Calu3 (cell line): ENCODE measurements at regions not wholly inside any gene's neighbourhood (a gene's known extent, or its start where the extent isn't known, plus 50 kb on each side); places are given as distances from the start of the nearest gene placed in this dataset.

Experiments
- BruUV-seq: library from RNA; stranded (reverse); fragments of 400-500 nt; replicated peaks from 2 replicates; lab custom pipeline; 2021; lab: Mats Ljungman, UMichigan
- CTCF ChIA-PET: fragments of 300-600 bp; sonication (Branson Sonifier 250); formaldehyde crosslinking; loops from one replicate; lab custom pipeline; 2022; ENCODE audit warnings: antibody characterized with exemption; lab: Charles Lee
- DNase-seq: peaks from one replicate; pipeline ENCODE4 v3.0.0; 2022
- H3K27ac Mint-ChIP-seq: one replicate; pipeline ENCODE4 v1.8.0; 2022; ENCODE audit warnings: mixed read lengths; ENCODE audit not compliant: unreplicated experiment
- H3K27me3 Mint-ChIP-seq: one replicate; pipeline ENCODE4 v1.8.0; 2022; ENCODE audit warnings: mixed read lengths; ENCODE audit not compliant: unreplicated experiment
- H3K36me3 Mint-ChIP-seq: one replicate; pipeline ENCODE4 v1.8.0; 2022; ENCODE audit warnings: mild to moderate bottlenecking, moderate library complexity, mixed read lengths; ENCODE audit not compliant: insufficient read depth, unreplicated experiment
- H3K4me1 Mint-ChIP-seq: one replicate; pipeline ENCODE4 v1.8.0; 2022; ENCODE audit warnings: mild to moderate bottlenecking, low read depth, mixed read lengths; ENCODE audit not compliant: unreplicated experiment
- H3K4me3 Mint-ChIP-seq: one replicate; pipeline ENCODE4 v1.8.0; 2022; ENCODE audit warnings: mild to moderate bottlenecking, low read depth, moderate library complexity, mixed read lengths; ENCODE audit not compliant: unreplicated experiment
- H3K9me3 Mint-ChIP-seq: one replicate; pipeline ENCODE4 v1.8.0; 2022; ENCODE audit warnings: low read depth, mixed read lengths; ENCODE audit not compliant: unreplicated experiment
- CTCF ChIP-seq: fragments of 200-600 bp; IDR thresholded peaks from one replicate; pipeline ENCODE4 v1.8.0; 2022; ENCODE audit warnings: antibody characterized with exemption; ENCODE audit not compliant: unreplicated experiment
- intact Hi-C: fragments of 100-400 bp; cut with micrococcal nuclease; formaldehyde crosslinking; loops from one replicate; pipeline ENCODE4 v1.10.0; 2022; ENCODE audit not compliant: unreplicated experiment

- no TSS peak for BruUV-seq
- Mint-ChIP-seq H3K4me1 (no peaks in the 10 kb centered on the region), H3K27ac (no peak overlapping the region), H3K27me3 (no peaks in the 10 kb centered on the region), H3K4me3 (no peak overlapping the region), H3K36me3 (no peaks in the 10 kb centered on the region), H3K9me3 (peaks cover 14% of the 10 kb centered on the region)
- CTCF ChIA-PET: no interaction called here
- TF ChIP-seq CTCF: no peak
- DNase-seq: no peak
- intact Hi-C loops: no loop called here
These were observed 890.9 kb downstream of the VRK1 start for GRCh38 chr14:97687944-97688630.

GRCh38 chr14:97688631-97689336 is 891.6 kb downstream of the VRK1 start:
- no peak for TF ChIP-seq CTCF
- Mint-ChIP-seq H3K27ac (no peak overlapping the region), H3K36me3 (no peaks in the 10 kb centered on the region), H3K4me3 (no peak overlapping the region), H3K27me3 (no peaks in the 10 kb centered on the region), H3K9me3 (peaks cover 14% of the 10 kb centered on the region), H3K4me1 (no peaks in the 10 kb centered on the region)
- CTCF ChIA-PET: no interaction called here
- BruUV-seq: no TSS peak
- intact Hi-C loops: no loop called here
- no peak for DNase-seq

DNA sequence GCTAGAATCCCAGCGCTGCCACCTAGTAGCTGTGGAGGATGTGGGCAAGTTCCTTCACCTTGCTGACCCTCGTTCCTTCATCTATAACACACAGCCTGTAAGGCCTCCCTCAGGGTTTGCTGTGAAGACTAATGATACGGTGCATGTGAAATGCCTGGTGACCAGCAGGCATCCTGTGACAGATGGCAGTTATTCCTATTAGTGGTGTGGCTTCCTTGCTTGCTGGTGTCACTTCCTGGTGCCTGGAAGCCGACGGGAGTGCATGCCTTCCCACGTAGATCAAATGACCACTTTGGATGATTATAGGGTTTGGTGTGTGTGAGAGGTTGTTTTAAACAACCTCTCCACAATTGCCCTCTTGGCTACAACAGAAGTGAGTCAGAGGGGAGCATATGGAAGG is 894.9 kb downstream of the VRK1 start:
- H3K36me3 Mint-ChIP-seq: no peaks in the 10 kb centered on the region
- no peak for TF ChIP-seq CTCF
- peaks cover 8% of the 10 kb centered on the region for H3K9me3 Mint-ChIP-seq
- no peak for DNase-seq
- no TSS peak for BruUV-seq
- no peaks in the 10 kb centered on the region for H3K27me3 Mint-ChIP-seq
- CTCF ChIA-PET: no interaction called here
- H3K4me3 Mint-ChIP-seq: no peak overlapping the region
- intact Hi-C loops: no loop called here
- H3K4me1 Mint-ChIP-seq: no peaks in the 10 kb centered on the region
- no peak overlapping the region for H3K27ac Mint-ChIP-seq

DNA sequence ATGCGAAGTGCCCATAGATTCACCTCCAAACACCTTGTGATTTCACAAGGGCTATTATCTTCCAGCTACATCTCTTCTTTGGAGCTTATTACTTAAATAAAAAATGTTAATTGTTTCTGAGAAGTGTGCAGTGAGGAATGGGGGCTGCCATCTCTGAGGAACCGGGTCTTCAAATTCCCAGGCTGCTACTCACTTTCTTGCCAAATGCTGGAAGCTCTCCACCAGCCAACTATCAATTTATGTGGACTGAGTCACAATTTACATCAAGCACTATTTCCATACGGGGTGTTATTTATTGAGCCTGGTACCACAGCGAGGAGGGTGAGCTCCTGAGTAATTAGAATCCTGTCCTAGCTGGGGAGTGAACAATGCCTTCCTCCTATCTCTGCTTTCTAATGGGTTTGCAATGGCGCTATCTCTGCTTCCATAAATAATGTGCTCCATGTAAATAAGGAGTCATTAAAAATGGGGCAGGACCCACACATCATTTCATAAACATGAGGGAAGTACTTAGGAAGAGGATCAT is 898.3 kb downstream of the VRK1 start:
- H3K4me3 Mint-ChIP-seq: no peak overlapping the region
- TF ChIP-seq CTCF: no peak
- no peak overlapping the region for H3K27ac Mint-ChIP-seq
- H3K9me3 Mint-ChIP-seq: peaks cover 18% of the 10 kb centered on the region
- no peaks in the 10 kb centered on the region for H3K36me3 Mint-ChIP-seq
- BruUV-seq: no TSS peak
- DNase-seq: no peak
- H3K4me1 Mint-ChIP-seq: no peaks in the 10 kb centered on the region
- CTCF ChIA-PET: no interaction called here
- intact Hi-C loops: no loop called here
- no peaks in the 10 kb centered on the region for H3K27me3 Mint-ChIP-seq
